ENCODE measurements at regions not wholly inside any gene's neighbourhood (a gene's known extent, or its start where the extent isn't known, plus 50 kb on each side); places are given as distances from the start of the nearest gene placed in this dataset.

- TF ChIP-seq L3MBTL2 (conservative IDR thresholded peaks at IDR 0.05) (no peak), LEF1 (IDR thresholded peaks at IDR 0.05; ENCODE audit: borderline replicate concordance) (no peak), BHLHE40 (IDR thresholded peaks at IDR 0.05; ENCODE audit: borderline replicate concordance) (no peak), PKNOX1 (IDR thresholded peaks at IDR 0.05) (no peak), SUZ12 (IDR thresholded peaks at IDR 0.05) (no peak), FOXK2 (IDR thresholded peaks at IDR 0.05) (no peak), SP1 (IDR thresholded peaks at IDR 0.05) (no peak), FOXA1 (IDR thresholded peaks at IDR 0.05) (no peak), FOXM1 (IDR thresholded peaks at IDR 0.05; ENCODE audit: borderline replicate concordance) (no peak), NFRKB (IDR thresholded peaks at IDR 0.05) (no peak), ELF4 (IDR thresholded peaks at IDR 0.05) (no peak)
- no peak for DNase-seq (ENCODE audit: extremely low spot score)
- ChIA-PET CTCF (no interaction called here), POLR2A (no interaction called here)
These were observed 82.9 kb downstream of the ISOC1 start for GRCh38 chr5:129177451-129177850.

GRCh38 chr5:129199308-129199707 lies 104.8 kb downstream of the ISOC1 start:
- TF ChIP-seq FOXK2 (IDR thresholded peaks at IDR 0.05): no peak
- no peak for TF ChIP-seq HDGF (IDR thresholded peaks at IDR 0.05; ENCODE audit: borderline replicate concordance)
- TF ChIP-seq SUZ12 (IDR thresholded peaks at IDR 0.05): no peak
- TF ChIP-seq SP1 (IDR thresholded peaks at IDR 0.05): no peak
- TF ChIP-seq PKNOX1 (IDR thresholded peaks at IDR 0.05): no peak
- TF ChIP-seq ZNF384 (IDR thresholded peaks at IDR 0.05): no peak
- no peak for TF ChIP-seq LEF1 (IDR thresholded peaks at IDR 0.05; ENCODE audit: borderline replicate concordance)
- TF ChIP-seq ELF4 (IDR thresholded peaks at IDR 0.05): no peak
- TF ChIP-seq ARNT (IDR thresholded peaks at IDR 0.05): no peak
- POLR2A ChIA-PET: no interaction called here
- DNase-seq (ENCODE audit: extremely low spot score): no peak
- CTCF ChIA-PET: no interaction called here

- CTCF ChIA-PET: no interaction called here
- POLR2A ChIA-PET: no interaction called here
- DNase-seq (ENCODE audit: extremely low spot score): no peak
- TF ChIP-seq L3MBTL2 (conservative IDR thresholded peaks at IDR 0.05) (no peak), SP1 (IDR thresholded peaks at IDR 0.05) (no peak), ZNF384 (IDR thresholded peaks at IDR 0.05) (no peak), SUZ12 (IDR thresholded peaks at IDR 0.05) (no peak), FOXA1 (IDR thresholded peaks at IDR 0.05) (no peak), TARDBP (IDR thresholded peaks at IDR 0.05) (no peak), BHLHE40 (IDR thresholded peaks at IDR 0.05; ENCODE audit: borderline replicate concordance) (no peak), HDGF (IDR thresholded peaks at IDR 0.05; ENCODE audit: borderline replicate concordance) (no peak), ELF4 (IDR thresholded peaks at IDR 0.05) (no peak), PKNOX1 (IDR thresholded peaks at IDR 0.05) (no peak), FOXM1 (IDR thresholded peaks at IDR 0.05; ENCODE audit: borderline replicate concordance) (no peak), NFRKB (IDR thresholded peaks at IDR 0.05) (no peak), FOXK2 (IDR thresholded peaks at IDR 0.05) (no peak)
These were observed 110.0 kb downstream of the ISOC1 start for GRCh38 chr5:129204525-129204924.

DNA sequence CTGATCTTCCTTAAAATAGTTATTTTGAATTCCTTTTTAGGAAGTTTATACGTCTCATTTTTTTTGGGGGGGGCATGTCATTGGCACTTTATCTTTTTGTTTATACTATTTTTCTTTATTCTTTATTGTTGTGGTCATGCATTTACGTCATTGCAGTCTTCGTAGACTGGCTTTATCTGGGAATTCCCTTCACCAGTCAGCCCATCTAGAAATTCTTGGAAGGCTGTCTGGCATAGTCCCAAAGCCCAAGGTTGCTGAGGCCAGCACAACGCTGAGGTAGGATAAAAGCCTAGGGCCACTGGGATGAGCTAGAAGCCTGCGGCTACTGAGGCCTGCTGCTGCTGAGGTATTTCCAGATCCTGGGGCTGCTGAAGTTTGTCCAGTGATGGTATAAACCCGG lies 121.5 kb downstream of the ISOC1 start:
- POLR2A ChIA-PET: no interaction called here

DNA sequence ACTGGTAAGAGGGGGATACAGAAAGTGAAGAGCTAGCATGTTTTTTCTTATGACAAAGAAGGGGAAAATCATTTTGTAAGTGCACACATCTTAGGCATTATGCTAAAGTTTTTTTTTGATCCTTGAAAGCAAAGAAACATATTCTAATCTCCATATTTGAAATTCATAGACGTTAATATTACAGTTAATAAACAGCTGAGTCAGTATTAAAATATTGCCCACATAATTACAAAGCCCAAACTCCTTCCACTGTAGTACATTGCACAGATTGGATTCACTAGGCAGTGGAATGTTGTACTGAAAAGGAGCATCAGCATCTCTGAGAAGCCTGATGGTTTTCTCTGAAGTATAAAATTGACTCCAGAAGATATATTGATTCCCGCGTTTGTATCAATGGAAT lies 122.6 kb downstream of the ISOC1 start:
- ChIA-PET CTCF (no interaction called here), POLR2A (no interaction called here)
- no peak for TF ChIP-seq BHLHE40 (IDR thresholded peaks at IDR 0.05; ENCODE audit: borderline replicate concordance)
- TF ChIP-seq HDGF (IDR thresholded peaks at IDR 0.05; ENCODE audit: borderline replicate concordance): no peak
- no peak for DNase-seq (ENCODE audit: extremely low spot score)

More for the DNA sequence above, 121.5 kb downstream of the ISOC1 start:
- DNase-seq (ENCODE audit: extremely low spot score): no peak
- TF ChIP-seq CTBP1 (IDR thresholded peaks at IDR 0.05; ENCODE audit: borderline replicate concordance) (no peak), TARDBP (IDR thresholded peaks at IDR 0.05) (no peak), L3MBTL2 (conservative IDR thresholded peaks at IDR 0.05) (no peak), ARNT (IDR thresholded peaks at IDR 0.05) (no peak), FOXM1 (IDR thresholded peaks at IDR 0.05; ENCODE audit: borderline replicate concordance) (no peak), PKNOX1 (IDR thresholded peaks at IDR 0.05) (no peak), LEF1 (IDR thresholded peaks at IDR 0.05; ENCODE audit: borderline replicate concordance) (no peak), FOXA1 (IDR thresholded peaks at IDR 0.05) (no peak), BHLHE40 (IDR thresholded peaks at IDR 0.05; ENCODE audit: borderline replicate concordance) (no peak), HDGF (IDR thresholded peaks at IDR 0.05; ENCODE audit: borderline replicate concordance) (no peak), SUZ12 (IDR thresholded peaks at IDR 0.05) (no peak), ELF4 (IDR thresholded peaks at IDR 0.05) (no peak), ZNF384 (IDR thresholded peaks at IDR 0.05) (no peak), NFRKB (IDR thresholded peaks at IDR 0.05) (no peak), FOXK2 (IDR thresholded peaks at IDR 0.05) (no peak), SP1 (IDR thresholded peaks at IDR 0.05) (no peak)
- CTCF ChIA-PET: no interaction called here

- TF ChIP-seq FOXA1 (IDR thresholded peaks at IDR 0.05): no peak
- TF ChIP-seq FOXM1 (IDR thresholded peaks at IDR 0.05; ENCODE audit: borderline replicate concordance): no peak
- TF ChIP-seq LEF1 (IDR thresholded peaks at IDR 0.05; ENCODE audit: borderline replicate concordance): no peak
- TF ChIP-seq ARNT (IDR thresholded peaks at IDR 0.05): no peak
- no peak for TF ChIP-seq BHLHE40 (IDR thresholded peaks at IDR 0.05; ENCODE audit: borderline replicate concordance)
- TF ChIP-seq SUZ12 (IDR thresholded peaks at IDR 0.05): no peak
- no peak for TF ChIP-seq CTBP1 (IDR thresholded peaks at IDR 0.05; ENCODE audit: borderline replicate concordance)
- TF ChIP-seq FOXK2 (IDR thresholded peaks at IDR 0.05): no peak
- no peak for TF ChIP-seq L3MBTL2 (conservative IDR thresholded peaks at IDR 0.05)
- TF ChIP-seq HDGF (IDR thresholded peaks at IDR 0.05; ENCODE audit: borderline replicate concordance): no peak
- no peak for TF ChIP-seq TARDBP (IDR thresholded peaks at IDR 0.05)
- no peak for TF ChIP-seq PKNOX1 (IDR thresholded peaks at IDR 0.05)
- no peak for TF ChIP-seq NFRKB (IDR thresholded peaks at IDR 0.05)
- TF ChIP-seq ZNF384 (IDR thresholded peaks at IDR 0.05): no peak
- TF ChIP-seq SP1 (IDR thresholded peaks at IDR 0.05): no peak
- no peak for TF ChIP-seq ELF4 (IDR thresholded peaks at IDR 0.05)
- ChIA-PET POLR2A (no interaction called here), CTCF (no interaction called here)
- no peak for DNase-seq (ENCODE audit: extremely low spot score)
These were observed 128.6 kb downstream of the ISOC1 start for GRCh38 chr5:129223178-129223577.
